ENCODE measurements at regions not wholly inside any gene's neighbourhood (a gene's known extent, or its start where the extent isn't known, plus 50 kb on each side); places are given as distances from the start of the nearest gene placed in this dataset.

- DNase-seq = peak; percentile 72
Measured at GRCh38 chr11:70834984-70835560, 417.3 kb downstream of the SHANK2 start.

DNA sequence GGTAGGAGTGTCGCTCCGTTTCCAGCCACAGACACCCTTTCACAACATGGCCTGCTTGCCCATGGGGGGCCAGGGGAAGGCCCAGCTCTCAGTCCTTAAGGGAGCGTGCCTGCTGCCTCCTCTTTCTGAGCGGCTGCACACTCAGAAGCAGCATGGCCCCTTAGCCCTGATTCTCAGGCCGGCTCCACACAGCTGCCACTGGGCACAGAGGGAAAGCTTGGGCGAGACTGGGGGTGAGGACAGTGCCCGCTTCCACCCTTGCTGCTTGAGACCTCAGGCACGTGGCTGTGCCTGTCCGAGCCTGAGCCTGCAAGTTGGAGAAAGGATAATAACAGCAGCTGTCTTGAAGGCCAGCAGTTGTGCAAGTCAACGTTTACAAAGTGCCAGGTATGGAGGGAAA, 416.3 kb downstream of the SHANK2 start:
- DNase-seq = no peak

- no peak for DNase-seq
Measured at GRCh38 chr11:70838198-70838597, 414.2 kb downstream of the SHANK2 start.

- DNase-seq = no peak
Measured at GRCh38 chr11:70839851-70840250, 412.5 kb downstream of the SHANK2 start.

DNA sequence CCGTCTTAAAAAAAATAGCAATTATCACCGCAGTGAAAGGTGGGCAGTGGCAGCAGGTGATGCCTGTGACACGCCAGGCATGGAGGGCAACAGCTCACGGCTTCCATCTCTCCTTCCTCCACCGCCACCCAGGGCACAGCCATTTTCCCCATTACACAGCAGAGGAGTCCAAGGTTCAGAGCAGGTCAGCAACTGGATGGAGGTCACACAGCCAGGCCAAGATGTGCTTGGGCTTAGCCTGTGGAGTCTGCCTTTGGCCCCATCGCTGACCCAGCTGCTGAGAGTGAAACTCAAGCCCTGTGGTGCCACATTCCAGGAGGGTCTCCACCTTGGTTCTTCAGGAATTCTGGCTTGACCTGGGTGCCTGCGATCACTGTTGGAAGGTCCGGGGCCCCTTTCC, 411.1 kb downstream of the SHANK2 start:
- no peak for DNase-seq

- DNase-seq = no peak
Measured at GRCh38 chr11:70842256-70842655, 410.1 kb downstream of the SHANK2 start.

DNA sequence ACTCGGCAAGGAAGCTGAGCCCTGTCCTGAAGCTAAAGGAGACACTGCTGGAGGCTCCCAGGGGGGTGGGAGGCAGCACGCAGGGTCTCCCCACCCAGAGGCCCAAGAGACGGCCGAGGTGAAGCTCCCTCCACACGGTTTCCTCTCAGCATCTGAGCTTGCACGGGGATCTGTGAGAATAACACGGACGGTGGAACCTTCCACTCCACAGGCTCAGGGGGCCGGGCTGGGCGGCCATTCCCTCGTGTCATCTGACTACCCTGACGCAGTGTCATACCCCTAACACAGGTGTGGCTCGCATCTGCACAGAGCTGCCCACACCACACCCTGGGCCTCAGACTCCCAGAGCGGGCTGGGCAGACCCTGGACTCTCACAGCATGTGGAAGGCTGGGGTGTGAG, 409.7 kb downstream of the SHANK2 start:
- no peak for DNase-seq

DNA sequence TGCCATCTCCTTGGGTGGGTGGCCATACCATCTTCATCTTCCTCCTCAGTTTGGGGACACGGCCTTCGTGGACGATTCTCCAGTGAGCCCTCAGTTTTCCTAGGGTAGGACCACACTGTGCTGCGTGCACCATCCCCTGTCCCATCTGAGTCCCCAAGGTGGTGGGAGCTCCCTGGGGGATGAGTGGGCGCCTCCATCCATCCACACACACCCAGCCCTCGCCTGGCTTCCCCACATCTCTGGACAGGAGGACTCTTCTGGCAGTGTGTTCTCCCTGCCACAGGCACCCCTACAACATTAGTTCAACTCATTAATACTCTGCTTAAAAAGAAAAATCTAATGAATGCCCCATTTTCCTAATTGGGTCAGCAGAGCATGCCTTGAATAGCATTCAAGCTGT, 408.5 kb downstream of the SHANK2 start:
- DNase-seq = no peak

GRCh38 chr11:70844387-70844786, 408.0 kb downstream of the SHANK2 start:
- DNase-seq = no peak

DNA sequence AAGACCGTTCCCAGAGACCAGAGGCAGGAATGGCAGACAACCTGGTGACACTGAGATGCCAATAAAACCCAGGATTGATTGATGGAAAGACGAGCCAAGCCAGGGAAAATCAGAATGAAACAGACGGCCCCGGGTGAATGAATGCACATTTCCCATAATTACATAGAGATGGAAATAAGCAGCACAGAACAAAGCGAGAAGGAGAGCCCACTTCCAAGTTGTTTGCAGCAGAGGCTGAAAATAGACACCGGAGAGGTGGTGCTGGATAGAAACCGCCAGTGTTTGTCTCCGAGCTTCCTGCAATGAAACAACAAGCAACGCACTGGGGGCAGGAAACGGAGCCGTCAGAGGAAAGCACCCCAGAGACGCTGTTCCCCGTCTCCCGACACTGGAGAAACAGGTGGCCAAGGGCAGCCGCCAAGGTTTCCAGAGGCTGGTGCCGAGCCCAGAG, 406.8 kb downstream of the SHANK2 start:
- DNase-seq = no peak

- no peak for DNase-seq
Measured at GRCh38 chr11:70846781-70847655, 405.4 kb downstream of the SHANK2 start.

GRCh38 chr11:70848243-70848750, 404.1 kb downstream of the SHANK2 start:
- DNase-seq = no peak

DNA sequence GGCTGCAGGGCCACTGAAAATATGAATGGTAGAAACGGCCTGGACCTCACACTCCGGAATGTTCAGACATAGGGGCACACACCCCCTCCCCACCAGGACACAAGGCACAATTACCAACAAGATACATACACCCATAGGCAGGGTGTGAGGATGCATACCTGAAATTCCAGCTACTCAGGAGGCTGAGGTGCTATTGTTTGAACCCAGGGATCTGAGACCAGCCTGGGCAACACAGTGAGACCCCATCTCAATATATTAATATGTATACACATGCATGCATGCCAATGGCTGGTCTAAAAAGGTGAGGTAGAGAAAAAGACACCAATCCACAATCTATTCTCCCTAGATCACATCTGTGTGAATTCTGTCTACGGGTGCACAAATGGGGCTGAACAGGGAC, 403.3 kb downstream of the SHANK2 start:
- DNase-seq = no peak

DNA sequence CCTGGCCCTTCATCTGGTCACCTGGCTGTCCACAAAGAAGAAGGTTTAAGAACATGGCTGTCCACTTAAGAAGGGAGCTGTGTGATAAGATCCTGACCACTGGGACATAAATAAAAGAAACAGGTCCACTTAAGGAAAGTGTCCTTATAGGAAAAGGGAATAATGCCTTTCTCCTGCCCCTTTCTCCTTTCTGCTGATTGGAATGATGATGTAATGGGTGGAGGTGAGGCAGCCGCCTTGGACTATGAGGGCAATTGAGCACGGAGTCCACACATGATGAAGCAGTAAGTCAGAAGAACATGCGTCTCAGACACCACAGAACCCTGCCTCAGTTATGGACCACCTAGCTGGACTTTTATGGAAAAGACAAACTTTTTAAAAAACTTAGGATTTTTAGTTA, 401.1 kb downstream of the SHANK2 start:
- no peak for DNase-seq

DNA sequence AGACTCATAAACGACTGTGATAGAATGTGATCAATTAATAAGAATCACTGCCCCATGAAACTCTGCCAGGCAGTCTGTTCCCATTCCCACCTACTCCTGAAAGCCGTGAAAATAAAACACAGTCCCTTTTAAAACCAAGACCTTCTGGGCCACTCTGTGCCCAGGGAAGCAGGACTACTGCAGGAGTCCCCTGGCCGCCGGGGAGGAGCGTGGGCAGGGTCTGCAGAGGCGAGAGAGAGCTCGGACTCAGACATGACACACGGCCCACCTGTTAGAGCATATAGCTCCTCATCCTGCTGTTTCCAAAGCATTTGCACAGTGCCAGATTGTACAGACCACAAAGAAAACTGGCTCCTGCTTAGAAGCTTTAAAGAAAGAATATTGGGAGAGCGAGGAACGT, 400.5 kb downstream of the SHANK2 start:
- no peak for DNase-seq

DNA sequence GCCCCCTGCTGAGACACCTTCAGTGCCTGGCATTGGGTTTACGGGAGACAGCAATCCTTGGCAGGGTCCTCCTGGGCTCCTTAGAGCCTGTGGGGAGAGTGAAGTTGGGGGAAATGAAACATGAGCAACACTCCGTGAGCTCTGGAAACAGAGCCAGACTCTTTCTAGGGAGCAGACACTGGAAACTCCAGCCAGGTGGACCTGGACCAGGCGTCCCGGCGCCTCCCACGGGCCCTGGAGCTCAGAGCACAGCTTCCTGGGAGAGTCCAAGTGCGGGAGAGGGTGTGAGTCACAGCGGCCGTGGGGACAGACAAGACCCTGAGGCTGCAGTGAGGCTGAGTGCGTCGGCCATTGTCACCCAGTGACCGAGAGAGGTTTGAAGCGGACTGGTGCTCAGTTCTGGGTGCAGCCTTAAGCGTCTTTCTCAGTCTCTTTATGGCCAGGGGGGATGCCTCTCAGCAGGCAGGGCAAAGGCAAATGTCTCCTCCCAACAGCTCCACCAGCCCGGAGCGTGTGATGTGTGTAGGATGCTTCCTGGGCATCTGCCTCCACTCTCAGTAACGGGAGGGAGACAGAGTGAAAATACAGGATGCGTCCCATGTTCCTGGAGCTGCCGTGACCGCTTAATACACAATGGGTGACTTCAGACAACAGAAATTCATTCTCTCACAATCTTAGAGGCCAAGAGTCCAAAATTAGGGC, 399.2 kb downstream of the SHANK2 start:
- no peak for DNase-seq

DNA sequence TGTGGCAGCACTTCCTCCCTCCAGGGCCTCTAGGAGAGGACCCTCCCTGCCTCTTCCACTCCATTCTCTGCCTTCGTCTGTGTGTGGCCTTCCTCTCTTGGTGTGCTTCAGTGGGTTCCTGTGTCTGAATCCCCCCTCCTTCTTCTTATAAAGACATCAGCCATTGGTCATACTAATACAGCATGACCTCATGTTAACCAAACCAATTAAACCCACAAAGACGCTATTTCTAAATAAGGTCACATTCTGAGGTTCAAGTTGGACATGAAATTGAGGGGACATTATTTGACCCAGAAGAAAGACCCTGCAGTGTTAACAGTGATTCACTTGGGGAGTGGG, 398.6 kb downstream of the SHANK2 start:
- no peak for DNase-seq

- DNase-seq = peak; percentile 54
Measured at GRCh38 chr11:70854201-70854600, 398.2 kb downstream of the SHANK2 start.

DNA sequence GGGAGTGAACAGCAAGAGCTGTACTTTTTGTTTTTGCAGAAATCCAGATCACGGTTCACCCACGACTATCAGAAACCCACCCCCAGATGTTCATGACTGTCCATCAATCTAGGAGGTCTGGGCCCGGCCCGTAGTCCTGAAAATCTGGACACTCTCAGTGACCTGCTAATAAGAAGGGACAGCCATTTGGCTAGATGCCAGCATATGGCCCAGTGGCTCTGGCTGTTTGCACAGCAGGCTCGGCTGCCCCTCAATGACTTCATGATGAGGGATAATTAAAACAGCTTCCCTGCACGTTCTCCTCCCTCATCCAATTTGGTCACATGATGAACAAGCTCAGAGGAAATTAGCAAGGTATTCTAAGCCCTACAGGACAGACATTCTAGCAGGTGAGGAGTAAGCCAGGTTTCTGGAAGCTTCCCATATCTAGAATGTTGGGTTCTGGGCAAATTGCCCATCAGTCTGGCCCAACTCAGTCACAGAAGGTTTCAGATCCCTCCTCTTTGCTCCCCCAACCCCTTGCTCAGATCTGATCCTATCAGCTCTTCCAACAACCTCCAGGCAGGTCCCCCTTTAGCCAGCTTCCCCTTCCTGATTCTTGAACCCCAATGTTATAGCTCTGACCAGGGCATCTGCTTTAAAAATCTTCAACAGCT, 397.3 kb downstream of the SHANK2 start:
- DNase-seq = peak; percentile 79

GRCh38 chr11:70857894-70858293, 394.5 kb downstream of the SHANK2 start:
- no peak for DNase-seq

GRCh38 chr11:70859180-70859579, 393.2 kb downstream of the SHANK2 start:
- DNase-seq = no peak

- no peak for DNase-seq
Measured at GRCh38 chr11:70860888-70861287, 391.5 kb downstream of the SHANK2 start.

DNA sequence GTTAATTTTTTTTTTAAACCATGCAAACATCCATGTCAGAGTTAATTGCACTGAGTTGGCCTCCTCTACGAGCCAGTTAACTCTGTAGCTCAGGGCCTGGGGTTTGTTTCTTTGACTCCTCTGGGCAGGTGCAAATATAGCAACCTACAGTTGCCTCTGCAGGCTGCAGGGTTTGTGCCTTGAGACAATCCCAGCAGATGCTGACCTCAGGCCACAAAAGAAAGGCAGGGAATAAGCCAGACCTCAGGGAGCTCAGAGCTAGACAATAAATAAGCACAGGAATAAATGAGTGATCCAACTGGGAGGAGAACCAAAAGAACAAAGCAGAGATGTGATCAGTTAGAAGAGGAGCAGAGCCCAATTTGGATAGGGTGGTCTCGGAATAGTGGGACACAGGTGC, 390.8 kb downstream of the SHANK2 start:
- DNase-seq = no peak

Data from NCI-H510A (cell line).